ENCODE measurements at regions not wholly inside any gene's neighbourhood (a gene's known extent, or its start where the extent isn't known, plus 50 kb on each side); places are given as distances from the start of the nearest gene placed in this dataset.

DNA sequence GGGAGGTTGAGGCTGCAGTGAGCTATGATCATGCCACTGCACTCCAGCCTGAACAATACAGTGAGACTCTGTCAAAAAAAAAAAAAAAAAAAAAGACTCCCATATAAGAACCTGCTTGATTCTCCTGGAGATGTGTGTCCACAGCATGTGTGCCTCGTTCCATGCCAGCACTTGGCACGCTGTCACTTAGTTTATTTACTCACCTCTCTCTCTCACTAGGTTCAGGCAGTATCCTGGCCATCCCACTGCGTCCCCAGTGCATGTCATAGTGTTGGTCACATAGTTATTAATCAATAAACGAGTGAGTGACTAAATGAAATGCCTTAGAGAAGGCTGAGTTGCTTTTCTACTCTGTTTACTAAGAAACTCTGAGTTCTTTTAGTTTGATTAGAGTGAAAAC, 79.1 kb upstream of the GPR12 start:
- no CpG with 5 or more reads among the region's 4 CpGs for WGBS (ENCODE audit: extremely low coverage, insufficient read length, low lambda C conversion rate)
- Mint-ChIP-seq H3K27me3 (ENCODE audit: low read depth) (no peaks in the 10 kb centered on the region), H3K4me1 (peaks cover 11 to 16% of the 10 kb centered on the region in 2 experiments), H3K9me3 (0 out of 5 replicates have a peak, but pooled peaks cover 0 to 5% of the 10 kb centered on the region in 2 experiments), H3K27ac (no peak overlapping the region), H3K4me3 (no peak overlapping the region), H3K36me3 (ENCODE audit: insufficient read depth in 1 of 3, low read depth in 3 of 3) (peaks cover 0 to 4% (median 0%) of the 10 kb centered on the region in 3 experiments; a peak in 2 of 7 replicates)
- TF ChIP-seq, protein P1, sequence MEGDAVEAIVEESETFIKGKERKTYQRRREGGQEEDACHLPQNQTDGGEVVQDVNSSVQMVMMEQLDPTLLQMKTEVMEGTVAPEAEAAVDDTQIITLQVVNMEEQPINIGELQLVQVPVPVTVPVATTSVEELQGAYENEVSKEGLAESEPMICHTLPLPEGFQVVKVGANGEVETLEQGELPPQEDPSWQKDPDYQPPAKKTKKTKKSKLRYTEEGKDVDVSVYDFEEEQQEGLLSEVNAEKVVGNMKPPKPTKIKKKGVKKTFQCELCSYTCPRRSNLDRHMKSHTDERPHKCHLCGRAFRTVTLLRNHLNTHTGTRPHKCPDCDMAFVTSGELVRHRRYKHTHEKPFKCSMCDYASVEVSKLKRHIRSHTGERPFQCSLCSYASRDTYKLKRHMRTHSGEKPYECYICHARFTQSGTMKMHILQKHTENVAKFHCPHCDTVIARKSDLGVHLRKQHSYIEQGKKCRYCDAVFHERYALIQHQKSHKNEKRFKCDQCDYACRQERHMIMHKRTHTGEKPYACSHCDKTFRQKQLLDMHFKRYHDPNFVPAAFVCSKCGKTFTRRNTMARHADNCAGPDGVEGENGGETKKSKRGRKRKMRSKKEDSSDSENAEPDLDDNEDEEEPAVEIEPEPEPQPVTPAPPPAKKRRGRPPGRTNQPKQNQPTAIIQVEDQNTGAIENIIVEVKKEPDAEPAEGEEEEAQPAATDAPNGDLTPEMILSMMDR (conservative IDR thresholded peaks at IDR 0.05): no peak
- Histone ChIP-seq H2BK15ac (ENCODE audit: low read depth, low read length) (no peak overlapping the region), H4K5ac (ENCODE audit: insufficient read length, low read depth, low read length) (no peak overlapping the region), H3K79me1 (ENCODE audit: insufficient read depth, low read depth, low read length, poor library complexity, severe bottlenecking) (no peaks in the 10 kb centered on the region), H2BK20ac (ENCODE audit: low read depth, low read length, poor library complexity, severe bottlenecking) (no peak overlapping the region), H3T11ph (ENCODE audit: low read length) (no peak overlapping the region), H2AK5ac (ENCODE audit: insufficient read length, low read length) (no peak overlapping the region), H2BK120ac (ENCODE audit: low read depth, low read length, poor library complexity, severe bottlenecking) (no peak overlapping the region), H2BK12ac (ENCODE audit: insufficient read length, low read depth, low read length) (no peak overlapping the region), H3K27ac (ENCODE audit: insufficient read length, low read depth, low read length) (no peak overlapping the region), H3K23me2 (ENCODE audit: insufficient read length, low read depth, low read length, poor library complexity, severe bottlenecking) (no peaks in the 10 kb centered on the region), H2BK5ac (ENCODE audit: insufficient read length, low read length) (no peak overlapping the region), H4K20me1 (ENCODE audit: control insufficient read depth, insufficient read depth, insufficient read length) (no peaks in the 10 kb centered on the region), H3K56ac (ENCODE audit: insufficient read length, low read depth, low read length) (no peak overlapping the region), H3K23ac (ENCODE audit: insufficient read length, low read depth, low read length) (no peak overlapping the region), H3K4ac (ENCODE audit: low read depth, low read length) (no peak overlapping the region), H3K18ac (ENCODE audit: insufficient read length, low read depth, low read length) (no peak overlapping the region), H3K79me2 (ENCODE audit: insufficient read depth, low read length) (no peaks in the 10 kb centered on the region), H3K14ac (ENCODE audit: insufficient read depth, low read length) (no peak overlapping the region), H3K9me3 (ENCODE audit: control insufficient read depth, low read depth, low read length) (no peaks in the 10 kb centered on the region), H2AFZ (ENCODE audit: low read length) (no peak overlapping the region), H3K4me1 (ENCODE audit: insufficient read depth, low read length) (peaks cover 1% of the 10 kb centered on the region), H4K91ac (ENCODE audit: insufficient read length, low read depth, low read length) (no peak overlapping the region), H3K27me3 (ENCODE audit: insufficient read depth, low read length) (no peaks in the 10 kb centered on the region), H3K9ac (ENCODE audit: extremely low read depth, insufficient read length, low read length) (no peak overlapping the region), H4K8ac (replicated peaks; ENCODE audit: insufficient read length, low read depth, low read length) (no peak overlapping the region), H3K4me2 (ENCODE audit: insufficient read depth, insufficient read length, low read length) (no peak overlapping the region)
- no peak for DNase-seq
